ENCODE measurements at regions not wholly inside any gene's neighbourhood (a gene's known extent, or its start where the extent isn't known, plus 50 kb on each side); places are given as distances from the start of the nearest gene placed in this dataset.
"Not testable (repeated sequence)": the region's sequence is repeated elsewhere in the genome, so short reads cannot be mapped to it uniquely, and the experiment has no call there.

DNA sequence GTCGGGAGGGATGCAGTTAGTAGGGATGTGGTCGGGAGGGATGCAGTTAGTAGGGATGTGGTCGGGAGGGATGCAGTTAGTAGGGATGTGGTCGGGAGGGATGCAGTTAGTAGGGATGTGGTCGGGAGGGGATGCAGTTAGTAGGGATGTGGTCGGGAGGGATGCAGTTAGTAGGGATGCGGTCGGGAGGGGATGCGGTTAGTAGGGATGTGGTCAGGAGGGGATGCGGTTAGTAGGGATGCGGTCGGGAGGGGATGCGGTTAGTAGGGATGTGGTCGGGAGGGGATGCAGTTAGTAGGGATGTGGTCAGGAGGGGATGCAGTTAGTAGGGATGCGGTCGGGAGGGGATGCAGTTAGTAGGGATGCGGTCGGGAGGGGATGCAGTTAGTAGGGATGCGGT is 96.2 kb downstream of the BDH1 start:
- not testable (repeated sequence) for DNase-seq

- DNase-seq = no peak
Measured at GRCh38 chr3:197458906-197459470, 96.8 kb downstream of the BDH1 start.

- DNase-seq = no peak
Measured at GRCh38 chr3:197458179-197458707, 97.5 kb downstream of the BDH1 start.

DNA sequence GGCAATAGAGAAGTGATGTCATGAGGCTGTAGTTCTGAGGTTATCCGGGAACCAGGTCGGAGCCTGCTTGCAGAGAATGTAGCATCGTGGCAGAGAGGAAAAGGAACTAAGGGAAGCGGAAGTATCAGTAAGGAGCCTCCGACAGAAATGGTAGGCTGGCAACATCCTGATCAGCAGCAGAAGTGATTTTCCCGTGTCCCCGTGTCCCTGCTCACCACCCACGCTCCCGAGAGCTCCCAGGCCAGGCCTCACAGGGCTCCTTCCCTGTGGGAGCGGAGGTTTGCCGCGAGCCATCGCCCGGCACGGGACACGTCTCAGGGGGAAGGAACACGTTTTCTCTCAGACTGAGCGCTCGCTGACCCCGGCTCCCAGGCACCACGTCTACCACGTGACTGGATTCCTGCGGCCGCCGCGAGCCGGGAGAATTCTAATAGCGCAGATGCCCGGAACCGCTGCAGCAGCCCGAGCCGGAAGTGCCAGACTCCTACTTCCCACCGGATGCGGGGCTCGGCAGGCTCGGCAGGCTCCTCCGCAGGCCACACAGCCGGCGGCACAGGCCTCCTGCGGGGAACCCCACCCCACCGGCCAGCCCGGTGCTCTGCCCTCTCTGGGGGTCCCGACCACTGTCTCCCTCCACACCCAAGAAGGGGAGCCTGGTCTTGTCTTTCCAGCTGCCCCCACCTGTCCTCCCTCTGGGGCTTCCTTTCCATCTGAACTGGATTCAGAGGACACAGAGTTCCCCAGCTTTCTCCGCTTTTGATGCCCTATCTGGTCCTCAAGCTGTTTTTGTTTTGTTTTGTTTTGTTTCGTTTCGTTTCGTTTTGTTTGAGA is 99.3 kb downstream of the BDH1 start:
- DNase-seq = peak; percentile 29

DNA sequence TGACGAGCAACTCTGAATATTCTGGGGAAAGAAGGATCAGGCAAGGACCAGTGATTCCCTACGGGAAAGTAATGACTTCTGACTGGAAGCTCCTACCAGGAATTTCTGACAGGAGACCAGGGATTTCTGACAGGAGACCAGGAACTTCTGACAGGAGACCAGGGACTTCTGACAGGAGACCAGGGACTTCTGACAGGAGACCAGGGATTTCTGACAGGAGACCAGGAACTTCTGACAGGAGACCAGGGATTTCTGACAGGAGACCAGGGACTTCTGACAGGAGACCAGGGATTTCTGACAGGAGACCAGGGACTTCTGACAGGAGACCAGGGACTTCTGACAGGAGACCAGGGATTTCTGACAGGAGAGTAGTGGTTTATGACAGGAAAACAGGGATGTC is 100.9 kb downstream of the BDH1 start:
- DNase-seq = not testable (repeated sequence)

DNA sequence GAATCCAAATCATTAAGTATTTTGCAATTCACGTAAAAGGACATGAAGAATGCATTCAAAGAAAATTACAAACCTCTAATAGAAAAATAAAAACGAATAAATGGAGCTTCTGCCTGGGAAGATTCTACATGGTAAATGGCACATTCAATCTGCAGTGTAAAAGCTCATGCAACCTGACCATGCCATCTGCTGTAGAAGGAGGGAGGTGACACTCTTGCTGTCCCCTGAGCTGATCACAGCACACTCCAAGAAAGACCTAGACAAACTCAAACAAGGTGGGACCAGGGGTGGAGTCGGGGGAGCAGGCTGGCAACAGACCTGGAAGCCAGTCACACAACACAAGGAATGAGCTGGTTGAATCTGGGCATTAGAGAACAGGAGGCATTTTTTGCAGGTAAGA is 101.8 kb downstream of the BDH1 start:
- no peak for DNase-seq

GRCh38 chr3:197450810-197451209 is 105.0 kb downstream of the BDH1 start:
- DNase-seq = no peak

DNA sequence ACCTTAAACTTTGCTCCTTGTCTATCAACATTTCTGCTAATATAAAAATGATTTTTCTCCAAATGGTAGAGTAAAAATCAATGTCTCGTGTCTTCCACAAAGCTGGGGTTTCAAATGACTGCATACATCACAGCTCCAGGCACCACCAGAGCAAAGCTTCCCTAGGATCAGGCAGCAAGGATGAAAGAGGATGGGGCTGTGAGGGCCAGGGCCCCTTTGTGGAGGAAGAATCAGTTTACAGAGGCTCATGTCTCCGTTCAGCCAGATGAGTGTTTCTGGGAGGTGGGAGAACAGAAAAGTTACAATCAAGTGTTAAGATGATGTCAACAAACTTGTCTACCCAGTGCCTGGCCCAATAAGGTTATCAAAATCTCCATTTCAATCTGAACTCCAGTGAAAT is 105.5 kb downstream of the BDH1 start:
- DNase-seq = no peak

DNA sequence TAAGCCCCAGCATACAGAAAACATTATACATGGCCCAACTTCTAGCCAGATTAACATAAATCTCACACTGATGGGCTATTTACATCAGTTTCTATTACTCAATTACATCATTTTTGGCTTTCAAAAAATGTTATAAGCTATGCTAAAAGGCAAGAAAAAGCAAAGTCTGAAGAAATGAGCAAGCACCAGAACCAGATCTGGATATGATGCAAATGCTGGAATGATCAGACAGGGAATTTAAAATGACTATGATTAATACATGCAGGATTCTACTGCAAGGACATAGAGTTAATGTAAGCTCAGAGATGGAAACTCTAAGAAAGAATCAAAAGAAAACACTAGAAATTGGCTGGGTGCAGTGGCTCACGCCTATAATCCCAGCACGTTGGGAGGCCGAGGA is 106.6 kb downstream of the BDH1 start:
- not testable (repeated sequence) for DNase-seq

- not testable (repeated sequence) for DNase-seq
Measured at GRCh38 chr3:197447781-197448180, 108.0 kb downstream of the BDH1 start.

DNA sequence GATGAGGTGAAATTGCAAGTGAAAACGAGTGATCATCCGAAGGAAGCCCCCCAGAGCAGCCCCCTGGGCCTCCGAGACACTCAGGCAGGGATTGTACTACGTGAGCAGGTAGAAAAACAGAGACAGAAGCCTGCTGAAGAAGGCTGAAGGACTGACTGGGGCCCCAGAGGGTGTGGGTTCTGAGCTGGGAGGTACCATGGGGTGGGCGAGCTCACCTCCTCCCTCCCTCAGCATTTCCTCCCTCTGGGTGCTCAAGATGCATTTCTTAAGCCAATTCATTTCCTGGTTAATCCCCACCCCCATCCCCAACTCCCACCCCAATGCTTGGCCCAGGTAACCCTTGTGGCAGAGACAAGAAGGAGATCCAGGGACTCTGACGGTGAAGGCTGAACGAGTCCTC is 108.7 kb downstream of the BDH1 start:
- no peak for DNase-seq

DNA sequence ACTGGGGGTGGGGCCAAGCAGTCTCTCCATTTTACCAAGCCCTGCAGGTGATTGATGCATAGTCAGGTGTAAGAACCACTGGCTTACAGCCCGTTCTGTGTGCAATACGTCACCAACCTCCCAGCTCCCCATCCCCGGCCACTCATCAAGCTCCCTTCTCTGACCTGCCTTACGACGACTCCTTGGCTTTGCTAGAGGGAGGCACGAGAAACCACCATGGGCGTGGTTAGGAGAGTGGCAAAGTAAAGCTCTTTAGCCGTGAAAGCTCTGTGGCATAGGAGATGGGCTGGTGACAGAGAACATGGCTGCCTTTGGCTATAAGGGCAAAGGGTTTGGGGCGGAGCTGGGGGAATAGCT is 109.1 kb downstream of the BDH1 start:
- no peak for DNase-seq

GRCh38 chr3:197445896-197446699 is 109.7 kb downstream of the BDH1 start:
- no peak for DNase-seq

GRCh38 chr3:197444793-197445379 is 110.9 kb downstream of the BDH1 start:
- DNase-seq = no peak

GRCh38 chr3:197443506-197443905 is 112.3 kb downstream of the BDH1 start:
- no peak for DNase-seq

DNA sequence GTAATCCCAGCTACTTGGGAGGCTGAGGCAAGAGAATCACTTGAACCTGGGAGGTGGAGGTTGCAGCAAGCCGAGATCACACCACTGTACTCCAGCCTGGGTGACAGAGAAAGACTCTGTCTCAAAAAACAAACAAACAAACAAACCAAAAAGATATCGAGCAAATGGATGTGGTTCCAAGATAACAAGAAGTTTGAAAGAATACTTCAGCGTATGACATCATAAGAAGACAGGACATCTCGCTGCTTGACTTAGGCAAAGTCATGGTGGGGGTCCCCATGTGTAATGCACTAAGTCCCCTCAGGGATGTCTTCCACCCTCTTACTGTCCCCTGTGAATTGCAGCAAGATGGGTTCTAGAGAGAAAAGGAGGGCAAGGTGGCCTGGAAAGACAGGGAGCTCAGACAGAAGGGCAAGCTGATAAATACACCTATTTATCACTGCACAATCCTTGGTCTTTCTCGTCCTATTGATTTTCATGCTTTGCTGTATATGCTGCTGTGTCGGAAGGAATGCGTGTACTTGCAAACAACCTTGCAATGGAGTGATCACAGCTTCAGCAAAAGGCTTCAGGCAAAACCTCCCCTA is 115.0 kb downstream of the BDH1 start:
- DNase-seq = no peak

GRCh38 chr3:197438906-197439305 is 116.9 kb downstream of the BDH1 start:
- DNase-seq = no peak

GRCh38 chr3:197435426-197435825 is 120.3 kb downstream of the BDH1 start:
- DNase-seq = no peak

DNA sequence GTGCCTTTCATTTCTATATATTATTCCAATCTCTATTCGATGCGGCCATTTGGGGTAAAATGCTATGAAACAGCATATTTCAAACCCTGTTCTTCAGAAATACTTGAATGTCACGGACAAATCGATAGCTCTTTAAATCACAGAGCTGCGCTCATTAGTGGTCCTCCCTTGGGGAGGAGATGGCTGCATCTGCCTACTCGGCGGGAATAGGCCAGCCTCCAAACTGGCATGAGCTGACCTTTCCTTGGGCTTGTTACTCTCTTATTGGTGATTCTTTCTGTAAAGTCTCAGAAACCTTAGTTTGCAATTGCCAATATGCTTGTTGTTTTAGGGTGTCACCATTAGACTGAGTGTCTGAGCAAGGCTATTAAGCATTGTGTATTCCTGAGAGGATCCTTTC is 120.9 kb downstream of the BDH1 start:
- no peak for DNase-seq

DNA sequence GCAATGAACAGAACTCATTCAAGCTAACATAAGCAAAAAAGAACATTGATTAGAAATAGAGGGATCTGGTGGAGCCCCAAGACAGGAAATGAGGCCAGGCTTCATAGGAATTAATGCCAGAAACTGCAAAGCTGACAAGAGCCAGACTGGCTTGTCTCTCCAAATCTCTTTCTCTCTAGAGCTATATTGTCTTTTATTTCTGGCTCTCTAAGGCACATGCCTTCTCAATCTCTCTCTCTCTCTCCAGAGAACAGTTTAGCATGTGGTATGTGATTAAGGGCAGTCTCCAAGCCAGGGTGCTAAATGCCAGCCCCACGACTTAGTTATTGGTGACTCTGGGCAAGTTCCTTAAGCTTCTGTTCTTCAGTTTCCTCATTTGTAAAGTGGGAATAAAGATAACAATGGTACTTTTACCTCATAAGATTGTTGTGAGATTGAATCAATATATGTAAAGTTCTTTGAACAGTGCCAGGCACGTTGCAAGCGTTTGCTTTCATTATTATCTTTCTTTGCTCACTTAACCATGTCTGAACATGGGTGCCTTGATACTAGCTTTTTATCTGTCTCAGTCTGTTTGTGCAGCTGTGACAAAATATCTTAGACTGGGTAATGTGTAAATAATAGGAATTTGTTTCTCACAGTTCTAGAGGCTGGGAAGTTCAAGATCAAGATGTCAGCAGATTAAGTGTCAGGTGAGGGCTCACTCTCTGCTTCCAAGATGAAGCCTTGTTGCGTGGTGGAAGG is 123.2 kb downstream of the BDH1 start:
- no peak for DNase-seq

GRCh38 chr3:197431346-197431910 is 124.3 kb downstream of the BDH1 start:
- DNase-seq = no peak

DNA sequence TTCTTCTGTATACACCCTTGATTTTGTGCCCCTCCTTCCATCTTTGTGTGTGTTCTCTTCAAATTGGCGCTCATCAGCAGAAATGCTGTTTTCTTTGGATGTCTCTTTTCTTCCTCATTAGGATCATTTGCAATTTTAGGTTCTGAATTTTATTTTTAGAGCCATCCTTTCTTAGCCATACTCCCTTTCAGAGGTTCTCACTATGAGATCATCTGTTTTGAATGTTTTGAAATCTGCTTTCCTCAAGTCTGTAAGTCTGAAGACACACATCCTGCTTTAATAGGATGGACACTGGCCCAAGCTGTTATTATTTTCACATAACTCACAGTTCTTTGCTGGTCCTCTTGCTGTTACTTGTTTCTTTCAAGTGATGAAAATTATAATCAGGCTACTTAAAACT is 124.8 kb downstream of the BDH1 start:
- no peak for DNase-seq
